ENCODE measurements at regions not wholly inside any gene's neighbourhood (a gene's known extent, or its start where the extent isn't known, plus 50 kb on each side); places are given as distances from the start of the nearest gene placed in this dataset.

GRCh38 chr11:82398300-82398815 lies 335.3 kb downstream of the FAM181B start (continued):
- TF ChIP-seq SIN3A (conservative IDR thresholded peaks at IDR 0.05 in 1 of 2, IDR thresholded peaks at IDR 0.05 in 1 of 2; ENCODE audit: low read depth in 1 of 2, low read length in 2 of 2): no peak
- no peak for TF ChIP-seq JUN (IDR thresholded peaks at IDR 0.05; ENCODE audit: low read depth, low read length)
- no peak for TF ChIP-seq SUZ12 (IDR thresholded peaks at IDR 0.05; ENCODE audit: low read length)

Measured in H1 (cell line).